Liver (tissue), 7 donors: ENCODE measurements at regions not wholly inside any gene's neighbourhood (a gene's known extent, or its start where the extent isn't known, plus 50 kb on each side); places are given as distances from the start of the nearest gene placed in this dataset.

ENCODE experiments used
- DNase-seq: peaks from one replicate; pipeline ENCODE4 v3.0.0-alpha.2; 2017; ENCODE audit warnings: low spot score
- H3K27ac ChIP-seq, 2 donors: one replicate each; pipeline ENCODE4 v1.7.0; 2013; ENCODE audit warnings: inconsistent platforms in 2 of 2, low read length in 2 of 2, control low read depth in 1 of 2, low read depth in 1 of 2, mild to moderate bottlenecking in 1 of 2
- H3K27me3 ChIP-seq, 4 donors: one replicate each; pipeline versions ENCODE4 v1.6.1 to v1.7.0; 2013; ENCODE audit warnings: low read length in 3 of 4, inconsistent platforms in 1 of 4, mild to moderate bottlenecking in 1 of 4, moderate library complexity in 1 of 4; ENCODE audit not compliant: control insufficient read depth in 4 of 4, insufficient read depth in 4 of 4
- H3K36me3 ChIP-seq, 4 donors: one replicate each; pipeline versions ENCODE4 v1.6.1 to v1.7.0; 2013; ENCODE audit warnings: low read length in 3 of 4, mild to moderate bottlenecking in 3 of 4, low read depth in 1 of 4, moderate library complexity in 1 of 4; ENCODE audit not compliant: control insufficient read depth in 4 of 4, insufficient read depth in 3 of 4
- H3K4me1 ChIP-seq, 4 donors: one replicate each; pipeline versions ENCODE4 v1.6.1 to v1.7.0; 2013; ENCODE audit warnings: low read length in 3 of 4, mild to moderate bottlenecking in 3 of 4, moderate library complexity in 1 of 4; ENCODE audit not compliant: control insufficient read depth in 4 of 4, insufficient read depth in 4 of 4
- H3K4me3 ChIP-seq, 3 donors: one replicate each; pipeline versions ENCODE4 v1.6.1 to v1.7.0; 2013; ENCODE audit warnings: low read length in 3 of 3, control low read depth in 1 of 3, low read depth in 1 of 3, mild to moderate bottlenecking in 1 of 3
- H3K9ac ChIP-seq, 2 donors: one replicate each; pipeline ENCODE4 v1.7.0; 2013; ENCODE audit warnings: low read length in 2 of 2, mild to moderate bottlenecking in 2 of 2, moderate library complexity in 2 of 2, control low read depth in 1 of 2, low read depth in 1 of 2
- H3K9me3 ChIP-seq, 4 donors: one replicate each; pipeline versions ENCODE4 v1.6.1 to v1.7.0; 2013; ENCODE audit warnings: low read length in 3 of 4; ENCODE audit not compliant: control insufficient read depth in 4 of 4
- EGR1 ChIP-seq, 2 donors: IDR thresholded peaks; 2 replicates each; pipeline ENCODE4 v1.6.1; 2016 to 2018; ENCODE audit warnings: antibody characterized with exemption in 2 of 2, low read depth in 2 of 2
- FOXA1 ChIP-seq: IDR thresholded peaks from 2 replicates; pipeline ENCODE4 v1.6.1; 2016; ENCODE audit warnings: antibody characterized with exemption
- FOXA2 ChIP-seq: IDR thresholded peaks from 2 replicates; pipeline ENCODE4 v1.6.1; 2016; ENCODE audit warnings: antibody characterized with exemption
- GABPA ChIP-seq, 2 donors: IDR thresholded peaks in 1 of 2; conservative IDR thresholded peaks in 1 of 2; 2 replicates each; pipeline ENCODE4 v1.6.1; 2016; ENCODE audit warnings: antibody characterized with exemption in 2 of 2, mild to moderate bottlenecking in 1 of 2, moderate library complexity in 1 of 2
- HNF4A ChIP-seq, 2 donors: conservative IDR thresholded peaks; 2 replicates each; pipeline ENCODE4 v1.6.1; 2016; ENCODE audit warnings: antibody characterized with exemption in 2 of 2, mild to moderate bottlenecking in 2 of 2
- JUND ChIP-seq, 2 donors: IDR thresholded peaks; 2 replicates each; pipeline ENCODE4 v1.6.1; 2016; ENCODE audit warnings: antibody characterized with exemption in 2 of 2
- MAX ChIP-seq: IDR thresholded peaks from 2 replicates; pipeline ENCODE4 v1.6.1; 2016; ENCODE audit warnings: antibody characterized with exemption
- NR2F2 ChIP-seq: IDR thresholded peaks from 2 replicates; pipeline ENCODE4 v1.6.1; 2016; ENCODE audit warnings: antibody characterized with exemption
- RAD21 ChIP-seq, 2 donors: IDR thresholded peaks; 2 replicates each; pipeline ENCODE4 v1.6.1; 2016; ENCODE audit warnings: antibody characterized with exemption in 2 of 2, mild to moderate bottlenecking in 2 of 2
- RXRA ChIP-seq, 2 donors: IDR thresholded peaks; 2 replicates each; pipeline ENCODE4 v1.6.1; 2017 to 2018; ENCODE audit warnings: antibody characterized with exemption in 2 of 2, mild to moderate bottlenecking in 1 of 2
- SP1 ChIP-seq: IDR thresholded peaks from 2 replicates; pipeline ENCODE4 v1.6.1; 2018; ENCODE audit warnings: antibody characterized with exemption, mild to moderate bottlenecking
- TAF1 ChIP-seq: conservative IDR thresholded peaks from 2 replicates; pipeline ENCODE4 v1.6.1; 2016; ENCODE audit warnings: antibody characterized with exemption, mild to moderate bottlenecking
- YY1 ChIP-seq: IDR thresholded peaks from 2 replicates; pipeline ENCODE4 v1.6.1; 2016; ENCODE audit warnings: antibody characterized with exemption, mild to moderate bottlenecking
- WGBS: extraction: QIAGEN DNeasy Blood & Tissue Kit; methylation state at CpG from one replicate; pipeline ENCODE4 v1.1.7; 2013; 5-methylcytosine and 5-hydroxymethylcytosine counted together
- TF ChIP-seq, protein P1 (sequence below): IDR thresholded peaks from 2 replicates; pipeline ENCODE4 v1.6.1; 2016; ENCODE audit warnings: antibody characterized with exemption, mild to moderate bottlenecking
- TF ChIP-seq, protein P2 (sequence below): IDR thresholded peaks from 2 replicates; pipeline ENCODE4 v1.6.1; 2016; ENCODE audit warnings: antibody characterized with exemption
- donor health status: healthy.
- donor health status: healthy.
- donor health status: healthy.
- donor health status: healthy.

GRCh38 chr7:106347229-106347833 is 62.5 kb upstream of the NAMPT start:
- H3K36me3 ChIP-seq, result no peaks in the 10 kb centered on the region
- no peaks in the 10 kb centered on the region for H3K4me1 ChIP-seq
- TF ChIP-seq GABPA (IDR thresholded peaks at IDR 0.05 in 1 of 2, conservative IDR thresholded peaks at IDR 0.05 in 1 of 2) (no peak), RXRA (IDR thresholded peaks at IDR 0.05) (no peak), HNF4A (conservative IDR thresholded peaks at IDR 0.05) (no peak), RAD21 (IDR thresholded peaks at IDR 0.05) (no peak), JUND (IDR thresholded peaks at IDR 0.05) (no peak), MAX (no peak), TAF1 (no peak), EGR1 (IDR thresholded peaks at IDR 0.05; ENCODE audit: low read depth in 2 of 2) (no peak), SP1 (no peak), FOXA1 (no peak), FOXA2 (no peak), YY1 (no peak), NR2F2 (no peak)
- TF ChIP-seq, protein P1, sequence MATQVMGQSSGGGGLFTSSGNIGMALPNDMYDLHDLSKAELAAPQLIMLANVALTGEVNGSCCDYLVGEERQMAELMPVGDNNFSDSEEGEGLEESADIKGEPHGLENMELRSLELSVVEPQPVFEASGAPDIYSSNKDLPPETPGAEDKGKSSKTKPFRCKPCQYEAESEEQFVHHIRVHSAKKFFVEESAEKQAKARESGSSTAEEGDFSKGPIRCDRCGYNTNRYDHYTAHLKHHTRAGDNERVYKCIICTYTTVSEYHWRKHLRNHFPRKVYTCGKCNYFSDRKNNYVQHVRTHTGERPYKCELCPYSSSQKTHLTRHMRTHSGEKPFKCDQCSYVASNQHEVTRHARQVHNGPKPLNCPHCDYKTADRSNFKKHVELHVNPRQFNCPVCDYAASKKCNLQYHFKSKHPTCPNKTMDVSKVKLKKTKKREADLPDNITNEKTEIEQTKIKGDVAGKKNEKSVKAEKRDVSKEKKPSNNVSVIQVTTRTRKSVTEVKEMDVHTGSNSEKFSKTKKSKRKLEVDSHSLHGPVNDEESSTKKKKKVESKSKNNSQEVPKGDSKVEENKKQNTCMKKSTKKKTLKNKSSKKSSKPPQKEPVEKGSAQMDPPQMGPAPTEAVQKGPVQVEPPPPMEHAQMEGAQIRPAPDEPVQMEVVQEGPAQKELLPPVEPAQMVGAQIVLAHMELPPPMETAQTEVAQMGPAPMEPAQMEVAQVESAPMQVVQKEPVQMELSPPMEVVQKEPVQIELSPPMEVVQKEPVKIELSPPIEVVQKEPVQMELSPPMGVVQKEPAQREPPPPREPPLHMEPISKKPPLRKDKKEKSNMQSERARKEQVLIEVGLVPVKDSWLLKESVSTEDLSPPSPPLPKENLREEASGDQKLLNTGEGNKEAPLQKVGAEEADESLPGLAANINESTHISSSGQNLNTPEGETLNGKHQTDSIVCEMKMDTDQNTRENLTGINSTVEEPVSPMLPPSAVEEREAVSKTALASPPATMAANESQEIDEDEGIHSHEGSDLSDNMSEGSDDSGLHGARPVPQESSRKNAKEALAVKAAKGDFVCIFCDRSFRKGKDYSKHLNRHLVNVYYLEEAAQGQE, result no peak
- TF ChIP-seq, protein P2, sequence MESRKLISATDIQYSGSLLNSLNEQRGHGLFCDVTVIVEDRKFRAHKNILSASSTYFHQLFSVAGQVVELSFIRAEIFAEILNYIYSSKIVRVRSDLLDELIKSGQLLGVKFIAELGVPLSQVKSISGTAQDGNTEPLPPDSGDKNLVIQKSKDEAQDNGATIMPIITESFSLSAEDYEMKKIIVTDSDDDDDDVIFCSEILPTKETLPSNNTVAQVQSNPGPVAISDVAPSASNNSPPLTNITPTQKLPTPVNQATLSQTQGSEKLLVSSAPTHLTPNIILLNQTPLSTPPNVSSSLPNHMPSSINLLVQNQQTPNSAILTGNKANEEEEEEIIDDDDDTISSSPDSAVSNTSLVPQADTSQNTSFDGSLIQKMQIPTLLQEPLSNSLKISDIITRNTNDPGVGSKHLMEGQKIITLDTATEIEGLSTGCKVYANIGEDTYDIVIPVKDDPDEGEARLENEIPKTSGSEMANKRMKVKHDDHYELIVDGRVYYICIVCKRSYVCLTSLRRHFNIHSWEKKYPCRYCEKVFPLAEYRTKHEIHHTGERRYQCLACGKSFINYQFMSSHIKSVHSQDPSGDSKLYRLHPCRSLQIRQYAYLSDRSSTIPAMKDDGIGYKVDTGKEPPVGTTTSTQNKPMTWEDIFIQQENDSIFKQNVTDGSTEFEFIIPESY, result no peak
- no peak overlapping the region for H3K4me3 ChIP-seq
- no peaks in the 10 kb centered on the region for H3K27me3 ChIP-seq
- H3K9ac ChIP-seq, result no peak overlapping the region
- H3K27ac ChIP-seq, result no peak overlapping the region
- 85% methylated on average over 3 of the region's 3 CpGs for WGBS
- H3K9me3 ChIP-seq, result peaks cover 3 to 25% (median 8%) of the 10 kb centered on the region in 4 donors
- DNase-seq, result no peak

DNA sequence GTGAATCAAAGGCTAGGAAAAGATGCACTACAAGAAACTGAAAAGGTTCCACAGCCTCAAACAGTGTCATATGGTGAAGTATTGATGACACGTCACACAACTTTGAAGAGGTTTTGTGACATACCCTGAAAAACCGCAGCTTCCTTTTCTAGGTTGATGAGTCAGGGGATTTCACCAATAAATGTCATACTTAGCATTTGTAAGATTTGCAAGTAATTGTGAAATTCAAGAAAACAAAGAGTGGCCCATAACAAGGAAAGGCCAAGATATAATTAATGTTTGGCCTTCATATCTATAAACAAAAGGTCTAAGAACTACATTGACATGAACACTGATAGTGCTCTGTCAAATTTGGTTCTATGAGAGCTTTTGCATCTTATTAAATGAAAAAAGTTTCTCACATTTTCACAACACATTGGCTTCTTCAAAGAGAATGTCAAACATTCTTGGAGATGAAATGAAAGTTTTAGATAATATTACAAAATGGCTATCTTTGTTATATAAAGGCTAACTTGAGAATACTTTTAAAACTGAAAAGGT is 62.0 kb upstream of the NAMPT start:
- no peaks in the 10 kb centered on the region for H3K27me3 ChIP-seq
- H3K9me3 ChIP-seq, result peaks cover 3 to 29% (median 10%) of the 10 kb centered on the region in 4 donors
- no peaks in the 10 kb centered on the region for H3K4me1 ChIP-seq
- 79% methylated on average over 2 of the region's 2 CpGs for WGBS
- no peak overlapping the region for H3K9ac ChIP-seq
- TF ChIP-seq YY1, result no peak
- TF ChIP-seq, protein P2, result no peak
- peak in 1 of 2 donors; percentile 20 for TF ChIP-seq JUND (IDR thresholded peaks at IDR 0.05)
- no peak overlapping the region for H3K4me3 ChIP-seq
- peak overlapping the region in 1 of 2 donors; percentile 60 for H3K27ac ChIP-seq
- no peaks in the 10 kb centered on the region for H3K36me3 ChIP-seq
- DNase-seq, result no peak
